NCI-H460 (cell line): ENCODE measurements at regions not wholly inside any gene's neighbourhood (a gene's known extent, or its start where the extent isn't known, plus 50 kb on each side); places are given as distances from the start of the nearest gene placed in this dataset.
"Not testable (repeated sequence)": the region's sequence is repeated elsewhere in the genome, so short reads cannot be mapped to it uniquely, and the experiment has no call there.

Experiments used
- DNase-seq: peaks from one replicate; pipeline ENCODE4 v3.0.0-alpha.2; 2016; ENCODE audit warnings: low read depth; ENCODE audit errors: extremely low read depth

DNA sequence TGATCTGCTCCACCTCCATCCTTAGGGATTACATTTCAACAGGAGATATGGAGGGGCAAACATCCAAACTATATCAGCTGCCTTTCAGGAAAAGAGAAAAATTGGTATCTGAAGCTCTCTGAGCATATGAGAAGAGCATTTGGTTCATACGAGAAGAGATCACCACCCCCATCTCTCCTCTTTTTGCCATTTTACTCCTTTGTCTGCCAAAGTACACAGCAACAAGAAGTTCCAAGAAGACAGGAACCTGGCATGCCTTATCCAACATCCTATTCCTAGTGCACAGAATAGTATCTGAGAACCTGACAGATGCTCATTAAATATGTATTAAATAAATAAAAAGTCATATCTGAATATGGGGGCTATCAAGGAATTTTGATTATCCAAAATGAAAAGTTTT, 142.5 kb upstream of the PKN2 start:
- DNase-seq = no peak

DNA sequence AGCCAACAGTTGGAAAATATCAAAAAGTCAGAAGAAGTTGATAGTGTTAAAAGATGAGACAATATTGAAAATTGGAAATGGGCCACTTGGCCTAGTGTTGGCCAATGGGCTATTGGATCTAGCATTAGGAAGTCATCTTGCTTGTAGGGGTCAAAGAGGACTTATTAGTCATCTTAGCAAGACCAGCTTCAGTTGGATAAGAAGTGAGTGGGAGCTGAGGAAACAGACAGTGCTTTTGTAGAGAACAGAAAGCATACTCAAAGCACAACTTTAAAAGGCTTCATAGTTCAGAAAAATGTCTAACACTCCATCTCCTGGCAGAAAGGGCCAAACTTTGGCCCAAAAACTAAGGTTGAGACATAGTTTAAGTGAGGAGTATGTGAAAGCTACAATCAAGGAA, 139.9 kb upstream of the PKN2 start:
- DNase-seq = no peak

DNA sequence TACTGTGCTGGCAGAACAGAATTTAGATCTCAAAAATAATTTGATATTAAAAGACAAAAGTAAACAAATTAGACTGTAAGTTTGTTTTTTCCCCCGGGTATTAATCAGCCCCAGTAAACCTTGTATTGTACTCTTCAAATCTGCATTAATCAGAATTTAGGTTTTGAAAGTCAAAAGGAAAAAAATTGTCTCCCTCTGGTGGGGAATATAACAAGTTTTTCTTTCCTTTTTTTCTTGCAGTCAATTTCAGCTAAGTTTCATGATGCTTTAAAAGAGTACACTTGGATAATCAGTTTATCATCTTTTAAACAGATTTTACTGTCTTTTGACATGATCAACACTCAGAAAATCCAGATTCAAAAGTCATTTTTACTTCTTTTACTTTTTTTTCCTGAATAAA, 134.5 kb upstream of the PKN2 start:
- DNase-seq = no peak

DNA sequence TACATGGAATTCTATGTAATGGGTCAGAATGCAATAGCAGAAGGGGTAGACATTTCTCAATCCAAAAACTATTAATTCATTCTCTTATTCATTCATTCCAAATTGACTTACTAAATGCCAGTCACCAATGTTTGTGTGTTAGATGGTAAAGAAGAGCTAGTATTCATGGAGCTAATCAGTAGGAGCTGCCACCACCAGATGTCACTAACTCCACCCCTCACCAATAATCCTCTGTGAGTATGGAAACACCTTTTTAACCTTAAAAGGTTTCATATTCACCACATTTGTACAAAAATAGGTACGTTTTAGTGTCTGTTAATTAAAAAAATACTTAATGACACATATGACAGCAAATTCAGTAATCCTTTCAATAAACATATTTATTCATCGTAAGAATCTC, 131.8 kb upstream of the PKN2 start:
- DNase-seq = no peak

DNA sequence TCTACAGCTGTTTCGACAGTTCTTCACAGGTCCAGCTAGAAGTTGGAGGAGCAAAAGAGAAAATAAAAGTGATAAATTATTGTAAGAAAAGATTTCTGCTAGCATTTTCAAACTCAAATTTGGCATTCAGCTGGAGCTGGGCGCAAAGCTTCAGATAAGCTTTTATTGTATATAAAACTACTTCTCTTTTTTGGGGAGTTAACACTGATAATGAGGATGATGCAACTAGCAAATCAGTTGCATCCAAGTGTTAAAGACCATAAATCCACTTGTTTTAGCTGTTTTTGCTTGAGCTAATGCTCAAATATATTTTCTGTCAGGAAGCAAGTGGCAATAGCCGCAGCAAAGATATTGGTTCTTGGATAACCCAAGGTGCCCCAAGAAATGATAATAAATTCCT, 127.1 kb upstream of the PKN2 start:
- no peak for DNase-seq

DNA sequence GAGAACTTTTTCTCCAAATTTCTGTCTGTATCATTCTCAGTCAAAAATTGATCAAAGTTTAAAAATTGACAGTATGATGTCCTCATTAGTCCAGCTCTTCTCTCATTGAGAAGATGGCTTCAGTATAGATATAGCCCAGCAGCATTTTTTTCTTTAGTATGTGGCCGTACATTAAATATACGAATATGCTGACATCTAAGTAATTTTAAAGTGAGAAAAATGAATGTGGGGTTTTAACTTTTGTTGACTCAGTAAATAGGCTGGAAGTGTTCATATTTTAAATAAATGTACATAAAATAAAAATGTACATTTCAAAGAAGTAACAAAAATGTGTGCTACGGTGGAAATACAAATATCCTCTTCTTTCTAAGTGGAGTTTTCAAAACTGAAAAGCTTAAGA, 123.5 kb upstream of the PKN2 start:
- no peak for DNase-seq

DNA sequence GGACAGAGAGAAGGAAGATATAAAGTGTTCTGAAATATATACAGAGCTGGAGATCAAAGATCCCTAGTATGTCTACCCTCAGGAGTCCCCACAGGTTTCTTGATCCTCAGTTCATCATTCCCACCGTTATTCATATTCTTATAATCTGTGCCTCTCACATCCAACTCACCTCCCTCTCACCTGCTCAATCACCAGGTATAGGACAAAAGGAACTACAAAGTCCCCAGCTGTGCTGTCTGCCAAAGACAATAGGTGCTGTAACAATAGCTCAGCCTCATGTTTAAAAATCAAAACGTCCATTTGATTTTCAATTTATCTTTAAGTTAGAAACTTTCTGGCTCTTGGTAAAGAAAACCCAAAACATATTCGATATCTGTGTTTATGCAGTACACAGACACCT, 121.1 kb upstream of the PKN2 start:
- no peak for DNase-seq

DNA sequence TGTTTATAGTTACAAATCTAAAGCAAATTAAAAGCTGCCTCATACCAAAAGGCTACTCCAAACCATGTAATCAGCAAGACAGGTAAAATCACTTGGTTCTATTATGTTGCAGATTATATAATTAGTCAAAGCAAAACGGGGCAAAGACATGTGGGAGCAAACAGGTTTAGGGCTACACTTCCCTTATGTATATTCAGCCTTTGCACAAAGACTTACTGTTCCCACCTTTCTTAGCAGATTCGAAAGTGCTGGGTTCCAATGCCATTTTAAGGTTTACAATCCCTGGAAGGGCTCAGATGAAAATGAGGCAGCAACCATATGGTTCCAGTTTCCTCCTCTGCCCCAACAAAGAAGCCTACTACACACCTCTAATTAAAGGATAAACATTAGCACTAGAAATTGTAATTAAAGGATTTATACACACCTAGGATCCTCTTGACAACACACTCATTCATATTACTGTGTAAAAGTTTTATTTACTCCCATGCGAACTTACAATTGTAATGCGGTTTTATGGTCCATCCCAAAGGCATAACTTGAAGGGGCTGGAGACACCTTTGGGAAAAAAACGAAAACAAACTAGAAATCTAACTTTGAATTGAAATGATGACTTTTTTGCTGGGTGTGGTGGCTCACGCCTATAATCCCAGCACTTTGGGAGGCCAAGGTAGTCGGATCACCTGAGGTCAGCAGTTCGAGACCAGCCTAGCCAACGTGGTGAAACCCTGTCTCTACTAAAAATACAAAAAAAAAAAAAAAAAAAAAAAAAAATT, 117.3 kb upstream of the PKN2 start:
- DNase-seq = no peak

DNA sequence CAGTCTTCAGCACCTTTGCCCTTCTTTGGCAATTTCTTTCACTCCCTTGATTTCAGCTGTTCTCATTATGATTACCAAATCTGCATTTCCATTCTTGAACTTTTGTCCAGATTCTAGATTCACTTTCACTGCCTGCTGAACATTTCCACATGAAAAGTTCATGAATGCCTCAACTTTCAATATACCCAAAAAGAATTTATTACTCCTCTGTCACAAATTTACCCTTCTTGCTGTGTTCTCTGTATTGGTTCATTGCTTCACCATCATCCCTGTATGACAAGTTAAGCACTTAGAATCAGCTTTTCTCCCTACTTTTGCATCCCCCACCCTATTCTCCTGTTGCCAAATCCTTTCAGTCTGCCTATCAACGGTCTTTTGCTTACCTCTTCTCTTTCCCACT, 112.6 kb upstream of the PKN2 start:
- no peak for DNase-seq

DNA sequence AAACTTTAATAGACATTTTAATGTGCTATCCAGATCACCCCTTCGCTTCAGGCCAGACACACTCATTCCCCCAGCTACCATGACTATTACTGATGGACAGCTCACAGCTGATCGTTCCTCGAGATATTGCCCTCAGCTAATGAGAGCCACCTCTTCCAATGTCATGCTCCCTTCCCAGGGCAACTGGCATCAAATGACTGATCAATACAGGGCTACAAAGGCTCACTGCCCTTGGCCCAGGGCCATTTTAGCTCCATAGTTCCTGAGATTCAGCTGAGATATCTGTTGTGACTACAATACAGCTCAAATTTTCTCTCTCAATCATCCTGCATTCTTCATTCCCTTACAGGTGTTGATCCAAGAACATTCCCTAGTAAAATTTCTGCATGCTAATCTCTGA, 104.5 kb upstream of the PKN2 start:
- no peak for DNase-seq

DNA sequence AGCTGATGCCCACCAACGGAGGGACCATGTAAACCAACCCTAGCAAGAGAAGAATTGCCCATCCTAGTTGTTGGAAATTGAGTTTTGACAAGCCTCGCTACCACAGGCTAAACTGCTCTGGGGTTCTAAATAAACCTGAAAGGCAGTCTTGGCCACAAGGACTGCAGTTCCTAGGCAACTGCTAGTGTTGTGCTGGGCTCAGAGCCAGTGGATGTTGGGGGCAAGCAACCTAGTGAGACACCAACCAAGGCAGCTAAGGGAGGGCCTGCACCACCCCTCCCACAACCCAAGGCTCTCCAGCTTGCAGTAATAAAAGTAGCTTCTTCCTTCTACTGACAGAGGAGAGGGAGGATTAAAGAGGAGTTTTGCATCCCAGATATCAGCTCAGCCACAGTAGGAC, 102.4 kb upstream of the PKN2 start:
- no peak for DNase-seq

DNA sequence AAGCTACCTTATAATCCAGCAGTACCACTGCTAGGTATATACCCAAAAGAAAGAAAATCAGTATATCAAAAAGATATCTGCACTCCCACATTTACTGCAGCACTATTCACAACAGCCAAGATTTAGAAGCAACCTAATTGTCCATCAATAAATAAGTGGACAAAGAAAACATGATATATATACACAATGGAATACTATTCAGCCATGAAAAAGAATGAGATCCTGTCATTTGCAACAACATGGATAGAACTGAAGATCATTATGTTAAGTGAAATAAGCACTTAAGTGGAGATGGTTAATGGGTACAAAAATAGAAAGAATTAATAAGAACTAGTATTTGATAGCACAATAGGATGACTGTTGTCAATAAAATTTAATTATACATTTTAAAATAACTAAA, 90.7 kb upstream of the PKN2 start:
- DNase-seq = no peak

DNA sequence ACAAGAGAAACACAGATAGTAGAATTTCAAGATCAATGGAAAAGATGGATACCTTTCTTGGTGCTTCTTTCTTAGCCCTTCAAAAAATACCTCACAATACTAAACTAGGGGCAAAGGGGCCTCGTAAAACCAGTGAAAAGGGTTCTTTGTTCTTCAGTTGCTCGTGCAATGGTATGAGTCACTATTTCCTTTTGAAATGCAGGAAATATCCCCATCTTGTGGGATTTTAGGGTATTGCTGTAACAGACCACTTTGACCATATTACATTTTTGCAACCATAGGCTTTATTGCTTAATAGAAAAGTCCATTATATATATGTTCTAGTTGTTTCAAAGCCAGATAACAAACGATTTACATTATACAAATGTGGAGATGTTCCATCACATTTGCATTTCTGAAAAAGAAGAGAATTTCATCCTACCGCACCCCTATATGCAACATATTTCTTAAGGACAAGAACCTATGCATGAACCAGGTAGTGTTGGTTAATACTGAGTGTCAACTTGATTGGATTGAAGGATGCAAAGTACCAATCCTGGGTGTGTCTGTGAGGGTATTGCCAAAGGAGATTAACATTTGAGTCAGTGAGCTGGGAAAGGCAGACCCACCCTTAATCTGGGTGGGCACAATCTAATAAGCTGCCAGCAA, 88.6 kb upstream of the PKN2 start:
- no peak for DNase-seq

DNA sequence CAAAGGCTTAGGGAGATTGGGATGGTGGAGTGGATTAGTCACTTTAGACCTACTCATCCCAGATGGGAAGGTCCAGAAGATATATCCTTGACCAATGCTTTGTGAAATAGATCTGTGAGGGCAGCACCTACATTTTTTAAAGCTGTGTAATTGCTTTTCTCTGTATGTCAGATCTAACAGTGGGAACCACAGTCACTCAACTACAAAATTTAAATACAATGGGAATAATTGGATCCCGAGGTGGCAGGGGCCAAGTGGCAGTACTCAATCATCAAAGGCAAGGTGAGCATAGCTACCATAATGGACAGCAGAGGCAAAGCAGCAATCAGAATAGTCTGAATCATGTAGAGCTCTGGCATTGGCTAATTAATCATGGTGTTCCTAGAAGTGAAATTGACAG, 86.1 kb upstream of the PKN2 start:
- not testable (repeated sequence) for DNase-seq

DNA sequence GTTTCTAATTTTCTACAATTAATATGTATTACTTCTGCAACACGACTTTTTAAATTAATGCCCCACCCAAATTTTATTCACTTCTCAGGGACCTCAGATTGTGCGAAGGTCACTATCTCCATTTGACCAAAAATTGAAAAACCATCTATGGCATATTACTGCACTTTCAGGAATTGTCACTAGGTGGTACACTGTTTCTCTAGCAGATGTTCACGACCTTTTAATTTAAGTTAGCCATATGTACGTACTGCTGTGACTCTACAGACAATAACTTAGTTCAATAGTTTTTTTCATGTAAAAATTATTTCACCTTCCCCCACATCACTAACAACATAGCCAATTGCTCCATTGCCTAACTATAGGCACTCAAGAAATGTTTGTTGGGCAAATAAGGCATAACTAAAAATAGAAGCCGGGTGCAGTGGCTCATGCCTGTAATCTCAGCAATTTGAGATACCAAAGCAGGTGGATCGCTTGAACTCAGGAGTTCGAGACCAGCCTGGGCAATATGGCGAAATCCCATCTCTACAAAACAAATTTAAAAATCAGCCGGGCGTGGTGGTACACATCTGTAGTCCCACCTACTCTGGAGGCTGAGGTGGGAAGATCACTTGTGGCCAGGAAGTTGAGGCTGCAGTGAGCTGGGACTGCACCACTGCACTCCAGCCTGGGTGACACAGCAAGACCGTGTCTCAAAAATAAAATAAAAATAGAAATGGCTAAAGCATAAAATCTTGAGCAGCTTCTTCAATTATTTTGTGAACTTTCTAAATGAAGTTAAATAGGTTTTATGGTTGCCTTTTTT, 75.7 kb upstream of the PKN2 start:
- peak; percentile 22 for DNase-seq

DNA sequence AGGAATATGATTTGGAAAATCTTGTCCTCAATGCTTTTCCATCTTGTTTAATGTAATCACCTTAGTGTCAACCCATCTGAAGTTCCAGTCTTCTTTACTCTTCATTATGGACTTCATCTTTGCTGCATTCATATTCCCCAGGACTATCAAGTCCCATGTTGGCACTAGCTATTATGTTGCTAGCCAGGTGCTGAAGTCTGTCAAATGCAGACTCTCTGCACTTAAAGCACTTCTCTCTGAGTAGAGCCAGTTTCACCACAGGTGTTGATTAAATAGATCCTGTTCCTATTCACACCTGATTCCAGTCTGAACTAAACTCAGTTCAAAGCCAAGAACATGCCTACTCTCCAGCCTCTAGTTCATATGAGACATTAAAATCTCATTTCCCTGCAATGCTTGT, 75.0 kb upstream of the PKN2 start:
- DNase-seq = no peak

DNA sequence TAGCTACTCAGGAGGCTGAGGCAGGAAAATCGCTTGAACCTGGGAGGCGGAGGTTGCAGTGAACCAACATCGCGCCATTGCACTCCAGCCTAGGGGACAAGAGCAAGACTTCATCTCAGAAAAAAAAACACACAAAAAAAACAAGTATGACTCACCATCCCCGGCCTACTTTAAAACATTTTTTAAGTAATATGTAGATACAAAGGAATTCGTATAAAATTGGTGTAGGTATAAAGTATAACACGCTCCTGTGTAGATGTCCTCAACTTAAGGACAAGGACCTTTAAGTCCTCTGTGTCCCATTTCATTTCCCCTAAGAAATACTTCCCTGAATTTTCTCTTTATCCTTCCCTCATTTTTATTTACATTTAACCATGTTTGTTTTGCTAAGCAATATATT, 73.4 kb upstream of the PKN2 start:
- no peak for DNase-seq

DNA sequence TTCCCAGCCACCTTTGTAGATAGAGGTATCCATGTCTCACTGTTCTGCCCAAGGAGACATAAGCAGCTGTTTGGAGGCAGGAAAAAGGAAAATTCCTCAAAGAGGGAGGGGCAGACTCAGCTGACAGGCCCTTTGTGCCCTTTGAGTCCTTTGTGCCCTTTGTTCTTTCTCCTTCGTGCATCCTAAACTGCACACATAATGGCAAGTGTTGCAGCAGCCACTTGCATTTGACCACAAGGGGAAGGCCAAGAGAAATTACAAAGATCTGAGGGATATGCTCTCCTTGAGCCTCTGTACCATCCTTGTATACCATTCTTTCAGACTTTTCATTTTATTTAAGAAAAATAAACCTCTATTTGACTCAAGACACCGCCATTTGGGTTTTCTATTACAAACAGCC, 71.8 kb upstream of the PKN2 start:
- DNase-seq = no peak

DNA sequence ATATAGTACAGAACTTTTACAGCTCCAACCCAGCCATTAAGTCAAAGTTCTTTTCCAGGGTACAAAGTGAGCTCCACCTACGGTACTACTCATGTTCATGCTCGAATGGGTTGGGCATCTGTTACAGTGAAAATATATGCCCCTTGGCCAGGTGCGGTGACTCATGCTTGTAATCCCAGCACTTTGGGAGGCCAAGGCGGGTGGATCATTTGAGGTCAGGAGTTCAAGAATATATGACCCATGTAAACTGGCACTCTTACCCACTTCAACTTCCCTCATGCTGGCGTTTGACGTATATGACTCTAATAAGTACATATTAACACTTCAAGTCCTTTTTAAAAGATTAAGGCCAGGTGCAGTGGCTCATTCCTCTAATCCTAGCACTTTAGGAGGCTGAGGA, 71.3 kb upstream of the PKN2 start:
- no peak for DNase-seq

DNA sequence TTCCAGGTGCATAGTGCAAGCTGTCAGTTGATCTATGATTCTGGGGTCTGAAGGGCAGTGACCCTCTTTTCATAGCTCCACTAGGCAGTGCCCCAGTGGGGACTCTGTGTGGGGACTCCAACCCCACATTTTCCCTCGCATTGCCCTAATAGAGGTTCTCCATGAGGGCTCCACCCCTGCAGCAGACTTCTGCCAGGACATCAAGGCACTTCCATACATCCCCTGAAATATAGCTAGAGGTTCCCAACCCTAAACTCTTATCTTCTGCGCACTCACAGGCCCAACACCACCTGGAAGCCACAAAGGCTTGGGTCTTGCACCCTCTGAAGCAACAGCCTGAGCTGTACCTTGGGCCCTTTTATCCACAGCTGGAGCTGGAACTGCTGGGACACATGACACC, 65.7 kb upstream of the PKN2 start:
- no peak for DNase-seq

DNA sequence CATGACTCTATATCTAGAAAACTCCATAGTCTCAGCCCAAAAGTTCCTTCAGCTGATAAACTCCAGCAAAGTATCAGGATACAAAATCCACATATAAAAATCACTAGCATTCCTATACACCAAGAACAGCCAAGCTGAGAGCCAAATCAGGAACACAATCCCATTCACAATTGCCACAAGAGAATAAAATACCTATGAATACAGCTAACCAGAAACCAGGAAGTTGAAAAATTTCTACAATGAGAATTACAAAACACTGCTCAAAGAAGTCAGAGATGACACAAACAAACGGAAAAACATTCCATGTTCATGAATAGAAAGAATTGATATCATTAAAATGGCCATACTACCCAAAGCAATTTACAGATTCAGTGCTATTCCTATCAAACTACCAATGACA, 61.0 kb upstream of the PKN2 start:
- DNase-seq = not testable (repeated sequence)
